Upper lobe of left lung (tissue), 6 donors: ENCODE measurements at regions not wholly inside any gene's neighbourhood (a gene's known extent, or its start where the extent isn't known, plus 50 kb on each side); places are given as distances from the start of the nearest gene placed in this dataset.

Experiments used
- ATAC-seq, 2 donors: fragments of 200-7000 bp; cut with Tn5 transposase; one replicate each; pipeline ENCODE4 v1.9.1; 2022; ENCODE audit warnings: mild to moderate bottlenecking in 2 of 2, moderate library complexity in 2 of 2; ENCODE audit not compliant: low FRiP score in 2 of 2
- DNase-seq, 2 donors: peaks; one replicate each; pipeline ENCODE4 v3.0.0-alpha.2; 2019 to 2020
- H3K27ac ChIP-seq, 4 donors: fragments of 200-600 bp; sonication (generic); one replicate each; pipeline ENCODE4 v1.5.1; 2016 to 2019
- H3K27me3 ChIP-seq, 4 donors: fragments of 200-600 bp; sonication (generic); one replicate each; pipeline ENCODE4 v1.5.1; 2017 to 2019
- H3K36me3 ChIP-seq, 4 donors: fragments of 200-600 bp; sonication (generic); one replicate each; pipeline ENCODE4 v1.5.1; 2016 to 2019
- H3K4me1 ChIP-seq, 4 donors: fragments of 200-600 bp; sonication (generic); one replicate each; pipeline ENCODE4 v1.5.1; 2018 to 2019
- H3K4me3 ChIP-seq, 4 donors: fragments of 200-600 bp; sonication (generic); one replicate each; pipeline ENCODE4 v1.5.1; 2017 to 2019; ENCODE audit warnings: mild to moderate bottlenecking in 2 of 4, moderate library complexity in 1 of 4
- H3K9me3 ChIP-seq, 4 donors: fragments of 200-600 bp; sonication (generic); one replicate each; pipeline ENCODE4 v1.5.1; 2018 to 2019
- CTCF ChIP-seq, 6 experiments: fragments of 450-650 bp in 4 of 6; fragments of 200-600 bp in 2 of 6; sonication (generic) in 2 of 6; IDR thresholded peaks; one replicate each; pipeline ENCODE4 v1.5.1; 2016 to 2019; ENCODE audit warnings: antibody characterized with exemption in 6 of 6
- EP300 ChIP-seq, 4 donors: sonication (generic); formaldehyde crosslinking; IDR thresholded peaks; one replicate each; pipeline ENCODE4 v1.5.1; 2017; ENCODE audit warnings: antibody characterized with exemption in 4 of 4, control low read depth in 2 of 4
- POLR2A ChIP-seq, 4 donors: fragments of 450-650 bp; IDR thresholded peaks; one replicate each; pipeline ENCODE4 v1.5.1; 2016 to 2017; ENCODE audit warnings: antibody characterized with exemption in 4 of 4, mild to moderate bottlenecking in 2 of 4
- POLR2AphosphoS5 ChIP-seq, 2 donors: sonication (generic); formaldehyde crosslinking; IDR thresholded peaks; one replicate each; pipeline ENCODE4 v1.5.1; 2017; ENCODE audit warnings: antibody characterized with exemption in 2 of 2
- WGBS, 2 donors: methylation state at CpG; one replicate each; pipeline ENCODE4 v1.1.5; 2017 to 2018; 5-methylcytosine and 5-hydroxymethylcytosine counted together
- donor health status: DM: no; HTN: no; CAD: no; lungs with moderate emphysema.
- donor health status: DM: no; HTN: yes; CAD: no; lungs with severe emphysema.

- no peak for TF ChIP-seq CTCF (IDR thresholded peaks at IDR 0.05)
- TF ChIP-seq POLR2A (IDR thresholded peaks at IDR 0.05): no peak
- DNase-seq: no peak
- Histone ChIP-seq H3K36me3 (no peaks in the 10 kb centered on the region), H3K4me3 (no peak overlapping the region), H3K27ac (no peak overlapping the region), H3K9me3 (no peaks in the 10 kb centered on the region), H3K4me1 (no peaks in the 10 kb centered on the region), H3K27me3 (no peaks in the 10 kb centered on the region)
- ATAC-seq: no peak
These were observed 458.6 kb downstream of the MAFB start for GRCh38 chr20:40230486-40230885.

DNA sequence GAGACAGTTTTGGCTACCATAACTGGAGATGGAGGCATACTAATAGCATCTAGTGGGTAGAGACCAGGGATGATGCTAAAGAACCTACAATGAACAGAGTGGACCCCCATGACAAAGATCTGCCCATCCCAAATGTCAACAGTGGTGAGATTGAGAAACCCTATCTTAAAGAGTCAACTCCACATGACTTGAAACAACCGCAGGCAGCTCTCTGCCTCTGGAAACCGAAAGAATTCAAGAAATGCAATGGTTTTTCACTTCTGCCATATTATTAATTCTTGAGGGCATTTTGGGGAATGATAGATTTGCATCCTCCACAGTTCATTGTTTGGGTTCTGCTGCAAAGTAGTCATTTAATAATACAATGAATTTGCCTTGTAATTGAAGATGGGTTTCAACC lies 463.4 kb downstream of the MAFB start:
- DNase-seq: no peak
- ATAC-seq: no peak
- H3K4me3 ChIP-seq: no peak overlapping the region
- 76 to 83% methylated on average over 2 of the region's 2 CpGs for WGBS, 2 donors
- H3K4me1 ChIP-seq: no peaks in the 10 kb centered on the region
- no peak overlapping the region for H3K27ac ChIP-seq
- TF ChIP-seq EP300 (IDR thresholded peaks at IDR 0.05): no peak
- TF ChIP-seq CTCF (IDR thresholded peaks at IDR 0.05): no peak
- TF ChIP-seq POLR2AphosphoS5 (IDR thresholded peaks at IDR 0.05): no peak
- TF ChIP-seq POLR2A (IDR thresholded peaks at IDR 0.05): no peak
- no peaks in the 10 kb centered on the region for H3K27me3 ChIP-seq
- no peaks in the 10 kb centered on the region for H3K9me3 ChIP-seq
- H3K36me3 ChIP-seq: no peaks in the 10 kb centered on the region

DNA sequence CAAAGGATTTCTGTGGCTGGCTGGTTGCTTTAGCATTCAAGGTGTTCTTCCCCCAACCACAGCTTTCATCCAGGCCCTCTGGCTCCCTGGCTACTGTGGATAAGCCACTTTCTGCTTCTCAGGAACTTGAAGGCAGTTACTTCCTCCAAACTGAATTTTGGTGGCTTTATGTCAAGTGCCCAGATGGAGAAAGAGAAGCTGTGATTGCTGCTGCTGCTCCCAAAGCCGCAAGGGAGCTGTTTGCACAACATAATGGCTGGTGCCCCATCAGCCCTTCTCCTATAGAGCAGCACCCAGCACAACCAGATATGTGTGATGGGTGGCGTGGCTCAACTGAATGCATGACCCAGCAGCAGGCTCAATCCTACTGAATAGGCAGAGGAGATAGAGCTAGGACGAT lies 465.2 kb downstream of the MAFB start:
- ATAC-seq: peak in 1 of 2 donors; percentile 41
- H3K27me3 ChIP-seq: no peaks in the 10 kb centered on the region
- 78 to 80% methylated on average over 3 of the region's 3 CpGs for WGBS, 2 donors
- no peaks in the 10 kb centered on the region for H3K36me3 ChIP-seq
- no peak overlapping the region for H3K4me3 ChIP-seq
- H3K27ac ChIP-seq: no peak overlapping the region
- DNase-seq: no peak
- H3K4me1 ChIP-seq: no peaks in the 10 kb centered on the region
- no peak for TF ChIP-seq CTCF (IDR thresholded peaks at IDR 0.05)
- no peak for TF ChIP-seq POLR2A (IDR thresholded peaks at IDR 0.05)
- no peak for TF ChIP-seq EP300 (IDR thresholded peaks at IDR 0.05)
- no peak for TF ChIP-seq POLR2AphosphoS5 (IDR thresholded peaks at IDR 0.05)
- H3K9me3 ChIP-seq: no peaks in the 10 kb centered on the region

- Histone ChIP-seq H3K36me3 (no peaks in the 10 kb centered on the region), H3K27ac (no peak overlapping the region), H3K9me3 (no peaks in the 10 kb centered on the region), H3K27me3 (no peaks in the 10 kb centered on the region), H3K4me3 (no peak overlapping the region), H3K4me1 (no peaks in the 10 kb centered on the region)
- TF ChIP-seq CTCF (IDR thresholded peaks at IDR 0.05): no peak
- no peak for TF ChIP-seq POLR2AphosphoS5 (IDR thresholded peaks at IDR 0.05)
- no peak for TF ChIP-seq POLR2A (IDR thresholded peaks at IDR 0.05)
- no peak for TF ChIP-seq EP300 (IDR thresholded peaks at IDR 0.05)
- WGBS, 2 donors: 67 to 78% methylated on average over 2 of the region's 2 CpGs
- ATAC-seq: no peak
- no peak for DNase-seq
These were observed 470.1 kb downstream of the MAFB start for GRCh38 chr20:40218971-40219370.

- no peaks in the 10 kb centered on the region for H3K4me1 ChIP-seq
- no peak overlapping the region for H3K4me3 ChIP-seq
- TF ChIP-seq POLR2AphosphoS5 (IDR thresholded peaks at IDR 0.05) (no peak), EP300 (IDR thresholded peaks at IDR 0.05) (no peak), POLR2A (IDR thresholded peaks at IDR 0.05) (no peak), CTCF (IDR thresholded peaks at IDR 0.05) (no peak)
- H3K27me3 ChIP-seq: no peaks in the 10 kb centered on the region
- no peaks in the 10 kb centered on the region for H3K9me3 ChIP-seq
- H3K27ac ChIP-seq: no peak overlapping the region
- 68 to 73% methylated on average over 7 of the region's 7 CpGs for WGBS, 2 donors
- ATAC-seq (no peak), DNase-seq (no peak)
- no peaks in the 10 kb centered on the region for H3K36me3 ChIP-seq
These were observed 470.6 kb downstream of the MAFB start for GRCh38 chr20:40218316-40218969.
